Hematopoietic multipotent progenitor cell treated with erythropoietin and hydrocortisone succinate and interleukin-3 and kit ligand, for 4 days (in vitro differentiated cells): ENCODE measurements at regions not wholly inside any gene's neighbourhood (a gene's known extent, or its start where the extent isn't known, plus 50 kb on each side); places are given as distances from the start of the nearest gene placed in this dataset.
"Not testable (repeated sequence)": the region's sequence is repeated elsewhere in the genome, so short reads cannot be mapped to it uniquely, and the experiment has no call there.

ENCODE experiments used
- DNase-seq: peaks from one replicate; pipeline ENCODE4 v3.0.0-alpha.2; 2015

DNA sequence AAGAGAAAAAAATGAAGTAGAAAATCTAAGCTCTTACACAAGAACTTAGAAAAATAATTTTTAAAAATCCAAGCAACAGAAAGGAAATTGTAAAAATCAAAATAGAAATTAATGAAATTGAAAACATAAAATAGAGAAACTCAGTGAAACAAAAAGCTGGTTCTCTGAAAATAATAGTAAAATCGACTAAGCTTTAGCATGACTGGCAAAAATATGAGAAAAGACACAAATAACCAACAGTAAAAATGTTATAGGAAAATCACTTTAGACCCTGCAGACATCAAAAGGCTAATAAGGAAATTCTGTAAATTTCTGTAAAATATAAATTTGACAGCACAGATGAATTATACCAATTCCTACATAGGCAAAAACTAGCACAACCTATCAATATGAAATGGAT is 768.9 kb upstream of the LRRTM1 start:
- no peak for DNase-seq

DNA sequence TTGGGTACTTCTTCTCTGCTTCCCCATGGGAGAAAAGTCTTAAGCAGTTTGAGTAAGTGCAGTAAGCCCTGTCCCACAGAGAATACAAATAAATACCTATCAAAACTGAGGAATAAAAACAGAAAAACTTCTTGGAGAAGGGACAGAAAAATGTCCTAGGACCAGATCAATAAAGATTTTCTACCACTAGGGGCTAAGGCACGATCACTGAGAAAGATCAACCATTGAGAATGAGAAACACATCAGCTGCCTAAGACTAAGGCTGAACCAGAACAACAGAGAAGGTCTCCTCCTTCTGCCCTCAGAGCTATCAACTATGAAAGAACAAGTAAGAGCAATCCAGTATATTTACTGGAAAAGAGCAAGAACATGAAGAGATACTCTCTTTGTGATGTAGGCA is 763.6 kb upstream of the LRRTM1 start:
- no peak for DNase-seq

DNA sequence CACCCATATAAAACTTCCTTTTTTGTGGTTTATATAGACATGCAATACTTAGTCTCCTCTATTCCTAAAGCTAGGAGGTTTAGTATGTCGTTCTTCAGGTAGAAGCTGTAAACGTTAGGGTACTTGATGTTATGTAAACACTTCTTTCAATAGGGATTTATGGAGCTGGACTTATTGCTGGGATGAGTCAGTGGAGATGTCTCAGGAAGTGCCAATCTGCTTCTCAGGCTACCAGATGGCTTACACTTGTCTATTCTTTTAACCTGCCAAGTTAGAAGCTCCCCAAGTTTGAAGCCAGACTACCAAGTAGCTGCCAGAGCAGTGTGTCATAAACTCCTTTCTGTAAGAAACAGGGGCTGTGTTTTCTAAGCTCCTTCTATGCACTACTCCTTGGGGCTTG is 756.5 kb upstream of the LRRTM1 start:
- DNase-seq = no peak

DNA sequence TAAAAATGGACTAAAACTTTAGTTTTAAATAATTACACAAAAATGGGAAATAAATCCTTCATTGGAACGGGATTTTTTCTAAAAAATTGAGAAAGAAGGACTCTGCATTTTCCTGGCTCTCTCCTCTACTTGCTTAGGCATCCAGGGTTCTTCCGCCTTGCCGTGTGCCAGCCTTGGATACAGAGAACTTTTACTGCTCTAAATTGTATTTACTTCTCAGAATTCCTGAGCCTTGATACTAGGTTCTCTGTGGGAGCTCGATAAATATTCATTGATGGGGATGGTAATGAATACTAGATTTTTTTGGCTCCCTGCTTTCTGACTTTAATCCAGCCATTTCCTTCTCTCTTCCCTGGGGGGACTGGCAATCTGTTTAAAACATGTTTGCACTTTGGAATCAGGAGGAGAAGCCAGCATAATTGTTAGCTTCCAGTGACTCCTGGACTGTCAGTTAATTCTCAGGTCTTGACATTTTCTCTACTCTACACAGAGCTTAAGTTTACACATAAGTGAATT is 746.1 kb upstream of the LRRTM1 start:
- no peak for DNase-seq

DNA sequence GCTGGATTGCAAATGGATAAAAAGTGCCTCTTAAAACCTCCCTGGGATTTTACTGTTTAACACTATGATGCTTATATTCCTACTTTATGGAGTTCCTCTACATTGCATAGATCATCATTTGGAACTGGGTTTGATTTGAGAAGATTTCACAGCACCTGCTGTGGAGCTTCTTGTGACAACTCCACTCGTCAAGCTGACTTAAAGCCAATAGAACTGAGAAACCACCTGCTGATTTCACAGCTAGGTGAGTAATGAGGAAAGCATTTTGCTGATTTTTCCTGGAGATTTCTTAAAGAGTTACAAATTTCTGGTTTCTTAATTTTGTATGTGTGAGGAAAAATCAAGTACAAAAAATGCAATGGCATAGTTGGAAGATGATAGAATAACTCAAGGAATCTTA is 739.1 kb upstream of the LRRTM1 start:
- no peak for DNase-seq

DNA sequence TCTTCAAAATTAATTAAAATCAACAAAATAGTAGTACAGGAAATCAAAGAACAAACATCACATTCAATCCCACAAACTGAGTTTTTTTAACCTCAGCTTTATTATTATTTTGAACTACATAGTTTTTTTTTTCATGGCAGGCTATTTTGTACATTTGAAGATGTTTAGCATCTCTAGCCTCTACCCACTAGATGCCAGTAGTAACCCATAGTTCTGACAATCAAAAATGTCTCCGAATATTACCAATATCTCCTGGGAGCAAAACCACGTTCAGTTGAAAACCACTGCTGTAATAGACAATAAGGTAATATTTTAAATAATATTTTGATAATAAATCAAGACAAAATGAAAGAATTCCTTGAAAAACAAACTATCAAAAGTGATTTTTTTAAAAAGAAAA is 702.6 kb upstream of the LRRTM1 start:
- no peak for DNase-seq

DNA sequence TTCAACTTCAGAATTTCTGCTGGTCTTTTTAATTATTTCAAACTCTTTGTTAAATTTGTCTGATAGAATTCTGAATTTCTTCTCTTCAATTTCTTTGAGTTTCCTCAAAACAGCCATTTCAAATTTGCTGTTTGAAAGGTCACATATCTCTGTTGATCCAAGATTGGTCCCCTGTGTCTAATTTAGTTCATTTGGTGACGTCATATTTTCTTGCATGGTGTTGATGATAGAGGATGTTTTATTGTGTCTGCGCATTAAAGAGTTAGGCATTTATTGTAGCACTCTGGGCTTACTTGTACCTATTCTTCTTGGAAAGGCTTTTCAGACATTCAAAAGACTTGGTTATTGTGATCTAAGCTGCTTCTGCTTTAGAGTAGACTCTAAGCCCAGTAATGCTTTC is 698.4 kb upstream of the LRRTM1 start:
- no peak for DNase-seq

DNA sequence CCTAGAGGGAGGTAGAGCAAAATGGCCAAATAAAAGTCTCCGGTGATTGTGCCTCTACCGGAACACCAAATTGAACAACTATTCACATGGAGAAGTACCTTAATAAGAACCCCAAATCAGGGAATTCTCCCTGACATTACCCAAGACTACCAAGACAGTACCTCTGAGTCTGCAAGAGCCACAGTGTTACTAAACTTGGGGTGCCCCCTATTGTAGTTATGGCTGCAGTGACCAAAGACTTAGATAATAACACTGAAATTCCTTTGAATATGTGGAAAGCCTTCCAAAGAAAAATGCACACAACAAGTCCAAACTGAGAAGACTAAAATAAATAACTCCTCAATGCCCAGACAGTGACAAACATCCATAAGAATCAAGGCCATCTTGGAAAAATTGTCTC is 682.9 kb upstream of the LRRTM1 start:
- no peak for DNase-seq

DNA sequence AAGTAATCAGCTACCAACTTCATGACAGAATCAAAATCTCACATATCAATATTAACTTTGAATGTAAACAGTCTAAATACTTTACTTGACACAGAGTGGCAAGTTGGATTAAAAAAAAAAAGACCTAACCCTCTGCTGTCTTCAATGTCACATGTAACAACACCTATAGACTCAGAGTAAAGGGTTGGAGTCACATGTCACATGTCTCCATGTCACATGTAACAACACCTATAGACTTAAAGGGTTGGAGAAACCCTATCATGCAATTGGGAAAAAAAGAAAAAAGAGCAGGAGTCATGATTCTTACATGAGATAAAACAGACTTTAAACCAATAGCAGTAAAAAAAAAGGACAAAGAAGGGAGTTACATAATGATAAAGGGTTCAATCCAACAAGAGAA is 665.3 kb upstream of the LRRTM1 start:
- DNase-seq = no peak

DNA sequence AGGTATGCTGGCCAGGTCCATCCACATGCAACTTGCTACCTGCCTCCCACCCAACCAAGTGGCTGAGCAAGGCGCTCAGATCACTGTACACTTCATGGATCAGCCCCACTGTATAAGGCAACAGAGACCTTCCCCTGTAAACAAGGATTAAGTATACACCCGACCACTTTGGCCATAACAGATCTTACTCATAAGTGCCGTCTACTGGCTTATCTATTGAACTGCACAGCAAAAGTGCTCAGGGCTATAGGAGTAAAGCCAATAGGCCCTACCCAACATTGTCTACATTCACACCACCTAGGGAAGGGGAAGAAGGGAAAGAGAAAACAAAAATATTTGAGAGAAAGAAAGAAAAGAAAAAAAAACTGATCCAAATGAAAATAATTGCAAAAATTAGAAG is 663.9 kb upstream of the LRRTM1 start:
- no peak for DNase-seq

DNA sequence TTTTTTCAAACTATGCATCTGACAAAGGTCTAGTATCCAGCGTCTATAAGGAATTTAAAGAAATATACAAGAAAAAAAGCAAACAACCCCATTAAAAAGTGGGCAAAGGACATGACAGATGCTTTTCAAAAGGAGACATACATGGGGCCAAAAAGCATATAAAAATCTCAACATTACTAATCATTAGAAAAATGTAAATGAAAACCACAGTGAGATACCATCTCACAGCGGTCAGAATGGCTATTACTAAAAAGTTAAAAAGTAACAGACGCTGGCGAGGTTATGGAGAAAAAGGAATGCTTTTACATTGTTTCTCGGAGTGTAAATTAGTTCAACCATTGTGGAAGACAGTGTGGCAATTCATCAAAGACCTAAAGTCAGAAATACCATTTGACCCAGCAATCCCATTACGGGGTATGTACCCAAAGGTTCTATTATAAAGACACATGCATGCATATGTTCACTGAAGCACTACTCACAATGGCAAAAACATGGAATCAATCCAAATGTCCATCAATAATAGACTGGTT is 643.1 kb upstream of the LRRTM1 start:
- DNase-seq = no peak

DNA sequence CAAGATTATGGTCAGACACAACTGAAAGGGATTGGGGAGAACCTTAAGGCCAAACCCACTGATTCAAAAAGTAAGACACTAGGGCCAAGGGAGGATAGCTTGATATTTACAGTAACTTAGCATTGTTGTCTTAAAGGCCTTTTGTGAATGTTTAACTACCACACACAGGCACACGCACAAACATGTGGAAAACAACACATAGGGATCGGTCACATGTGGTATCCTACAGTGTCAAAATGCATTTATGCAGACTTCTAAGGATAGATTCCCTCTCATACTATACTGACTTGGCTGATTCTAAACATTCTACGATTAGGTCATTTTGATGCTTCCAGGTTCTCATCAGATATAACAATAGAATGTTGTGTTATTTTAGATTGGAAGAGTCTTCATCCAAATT is 638.9 kb upstream of the LRRTM1 start:
- no peak for DNase-seq

DNA sequence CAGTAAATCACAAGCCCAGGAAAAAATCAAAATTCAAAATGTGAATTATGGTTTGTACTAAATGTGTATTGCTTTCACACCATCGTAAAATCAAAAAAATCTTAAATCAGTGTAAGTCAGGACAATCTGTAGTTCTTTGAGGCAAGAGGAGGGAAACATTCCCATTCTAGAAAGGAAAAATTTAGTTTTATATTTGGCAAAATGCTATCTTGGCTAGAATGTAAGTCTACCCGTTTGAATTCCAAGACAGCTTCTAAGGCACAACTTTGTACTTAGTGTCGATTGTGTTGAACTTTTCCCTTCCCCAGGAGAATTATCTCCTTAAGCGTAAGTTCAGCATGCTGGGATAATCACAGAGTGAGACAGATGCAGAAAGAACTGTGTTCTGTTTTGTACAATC is 638.2 kb upstream of the LRRTM1 start:
- DNase-seq = no peak

DNA sequence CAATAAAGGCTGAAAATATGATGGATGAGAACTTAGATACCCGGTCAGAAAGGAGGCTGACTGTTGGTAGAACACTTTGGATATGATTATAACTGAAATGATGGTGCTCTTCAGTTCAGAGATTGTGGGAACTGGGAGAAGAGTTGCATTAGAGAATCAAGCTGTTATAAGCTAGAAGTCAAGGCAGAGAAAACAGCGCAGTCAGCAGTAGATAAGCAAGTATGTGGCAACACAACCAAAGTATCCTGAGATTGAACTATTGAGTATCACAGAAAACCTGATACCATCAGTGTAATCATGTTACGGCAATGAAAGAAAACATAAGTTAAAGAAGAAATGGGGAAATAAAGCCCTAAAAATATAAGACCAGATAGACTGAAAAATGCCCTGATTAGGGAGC is 633.9 kb upstream of the LRRTM1 start:
- no peak for DNase-seq

DNA sequence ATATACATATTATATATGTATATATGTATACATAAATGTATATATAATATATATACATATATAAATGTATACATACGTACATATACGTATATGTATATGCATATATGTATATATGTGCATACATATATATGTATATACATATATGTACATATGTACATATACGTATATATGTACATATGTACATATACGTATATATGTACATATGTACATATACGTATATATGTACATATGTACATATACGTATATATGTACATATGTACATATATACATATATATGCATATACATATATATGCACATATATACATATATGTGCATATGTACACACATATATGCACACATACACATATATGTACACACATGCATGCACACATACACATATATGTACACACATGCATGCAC is 627.3 kb upstream of the LRRTM1 start:
- not testable (repeated sequence) for DNase-seq

DNA sequence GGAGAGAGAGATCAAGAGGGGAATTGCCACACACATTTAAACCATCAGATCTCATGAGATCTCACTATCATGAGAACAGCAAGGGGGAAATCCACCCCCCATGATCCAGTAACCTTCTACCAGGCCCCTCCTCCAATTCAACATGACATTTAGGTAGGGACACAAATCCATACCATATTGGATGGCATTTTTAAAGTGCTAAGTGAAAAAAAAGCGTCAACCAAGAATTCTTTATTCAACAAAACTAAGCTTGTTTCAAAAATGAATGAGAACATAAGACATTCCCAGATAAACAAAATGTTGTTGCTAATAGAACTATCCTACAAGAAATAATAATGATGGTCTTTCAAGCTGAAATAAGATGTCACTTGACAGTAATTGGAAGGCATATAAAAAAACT is 626.2 kb upstream of the LRRTM1 start:
- DNase-seq = no peak

DNA sequence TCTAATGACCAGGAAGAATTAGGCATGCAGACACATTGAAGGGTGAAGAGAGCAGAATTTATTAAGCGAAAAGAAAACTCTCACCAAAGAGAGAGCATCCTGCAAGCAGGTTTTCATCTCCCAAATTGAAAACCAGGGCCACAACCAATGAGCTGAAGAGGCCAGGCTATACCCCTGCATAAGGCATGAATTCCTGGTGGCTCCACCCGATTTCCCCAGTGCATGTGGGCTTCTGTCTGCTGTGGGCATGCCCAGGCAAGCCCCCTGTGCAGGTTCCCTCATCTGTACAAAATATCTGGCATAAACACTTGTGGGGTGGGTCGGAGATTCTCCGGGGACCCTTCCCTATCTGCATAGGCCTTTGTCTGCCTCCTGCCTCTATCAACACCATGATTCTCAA is 621.6 kb upstream of the LRRTM1 start:
- no peak for DNase-seq

DNA sequence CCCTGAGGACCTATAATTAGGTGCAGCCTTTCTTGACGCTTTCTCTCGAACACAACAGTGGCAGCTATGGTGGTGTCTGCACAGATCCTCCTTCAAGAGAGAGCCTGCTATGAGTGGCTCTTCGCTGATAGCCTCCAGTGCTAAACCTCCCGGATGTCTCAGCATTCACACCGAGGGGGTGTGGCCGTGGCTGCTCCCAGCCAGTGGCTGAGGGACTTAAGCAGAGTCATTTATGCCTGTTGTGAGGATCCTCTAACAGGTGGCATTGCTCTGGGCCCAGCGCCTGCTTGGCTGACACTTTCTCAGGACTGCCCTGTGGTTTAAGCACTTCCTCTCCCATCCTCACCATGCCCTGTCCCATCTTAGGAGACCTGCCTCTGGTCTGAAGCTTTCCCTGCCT is 592.0 kb upstream of the LRRTM1 start:
- DNase-seq = no peak

DNA sequence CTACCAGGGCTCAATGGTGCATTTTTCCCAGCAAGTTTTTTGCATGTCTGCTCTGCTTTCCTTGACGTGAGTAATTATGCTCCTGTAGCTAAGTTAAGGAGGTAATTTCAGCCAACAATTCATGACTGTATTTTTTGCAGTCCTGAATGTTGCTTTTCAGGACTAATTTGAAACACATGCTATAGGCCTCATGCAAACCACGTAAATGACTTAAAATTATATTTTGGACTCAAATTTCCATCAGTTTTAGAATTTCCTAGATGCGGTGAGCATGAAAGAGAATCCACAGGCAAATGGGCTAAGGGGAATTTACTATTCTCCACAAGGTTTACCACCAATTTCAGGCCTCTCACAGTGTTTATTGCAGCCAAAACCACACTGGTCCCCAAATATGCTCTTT is 589.9 kb upstream of the LRRTM1 start:
- no peak for DNase-seq

DNA sequence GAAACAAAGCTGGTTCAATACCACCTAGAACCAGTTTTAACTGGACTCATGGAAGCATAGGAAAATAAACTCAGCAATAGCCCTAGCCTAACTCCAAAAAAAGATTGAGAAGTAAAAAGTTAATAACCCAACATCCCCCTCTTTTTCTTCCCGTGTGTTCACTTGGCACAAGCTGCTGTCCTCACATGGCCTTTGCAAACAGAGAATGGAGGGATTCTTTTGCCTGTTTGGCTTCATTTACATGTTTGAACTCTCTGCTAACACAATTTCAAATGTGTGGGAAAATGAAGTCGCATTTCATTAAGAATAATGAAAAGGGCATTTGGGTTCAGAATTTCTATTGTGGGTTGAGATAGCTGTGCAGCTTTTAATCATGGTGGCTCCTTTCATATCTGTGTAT is 589.2 kb upstream of the LRRTM1 start:
- no peak for DNase-seq

DNA sequence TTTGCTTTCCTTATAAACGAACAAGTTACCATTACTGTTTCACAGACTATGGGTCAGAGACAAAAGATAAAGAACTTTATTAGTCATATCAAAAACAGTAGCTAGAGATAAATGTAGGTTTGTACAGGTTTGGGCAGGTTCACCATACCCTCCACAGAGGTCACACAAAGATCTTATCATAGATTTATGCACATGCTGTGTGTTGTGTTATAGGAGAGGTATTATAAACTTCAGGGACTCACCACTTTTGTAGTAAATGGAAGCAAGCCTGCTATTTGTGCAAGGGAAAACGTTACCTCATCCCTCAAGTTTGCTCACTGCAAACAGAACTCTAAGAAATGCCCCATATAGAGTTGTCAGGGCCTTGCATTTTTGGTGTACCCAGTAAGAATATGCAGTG is 584.5 kb upstream of the LRRTM1 start:
- DNase-seq = no peak

DNA sequence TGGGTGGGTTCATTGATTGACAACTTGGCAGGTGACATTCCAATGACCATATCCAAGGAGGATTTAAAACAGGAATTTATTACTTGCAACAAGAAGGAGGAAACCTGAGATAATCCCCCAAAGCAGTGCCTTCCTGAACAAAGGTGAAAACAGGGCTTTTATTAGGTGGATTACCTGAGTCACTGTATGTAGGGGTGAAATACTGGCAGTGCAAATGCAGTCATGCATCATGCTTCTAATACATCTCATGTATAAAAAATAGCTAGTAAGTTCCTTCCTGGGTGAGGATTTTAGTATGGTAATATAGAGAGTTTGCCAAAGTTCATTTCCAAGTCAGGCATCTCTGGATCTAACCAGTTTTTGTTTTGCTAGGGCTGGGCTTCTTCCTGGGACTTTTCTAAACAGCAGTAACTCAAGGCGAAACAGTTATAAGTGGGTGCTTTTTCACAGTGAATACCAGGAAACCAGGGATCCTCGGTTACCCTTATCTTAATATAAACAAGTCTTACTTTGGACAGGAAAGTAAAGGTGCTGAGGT is 583.4 kb upstream of the LRRTM1 start:
- DNase-seq = no peak

DNA sequence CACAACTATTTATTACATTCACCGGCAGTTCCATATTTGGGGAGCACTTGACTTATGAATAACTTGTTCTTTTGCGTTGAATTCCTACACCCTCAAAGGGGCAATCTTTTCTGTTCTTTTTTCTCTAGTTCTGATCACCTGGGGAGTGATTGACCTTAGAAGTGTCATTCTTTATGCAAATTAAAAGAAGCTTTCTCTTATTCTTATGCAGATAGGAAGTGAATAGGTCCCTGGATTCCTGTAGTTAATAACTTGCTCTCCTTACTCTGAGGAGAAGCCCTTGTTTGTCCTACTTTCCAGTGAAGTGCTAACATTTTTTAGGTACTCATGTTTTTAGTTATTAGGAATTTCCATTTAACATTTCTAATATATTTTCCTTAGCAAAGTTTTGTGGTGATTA is 569.8 kb upstream of the LRRTM1 start:
- no peak for DNase-seq

DNA sequence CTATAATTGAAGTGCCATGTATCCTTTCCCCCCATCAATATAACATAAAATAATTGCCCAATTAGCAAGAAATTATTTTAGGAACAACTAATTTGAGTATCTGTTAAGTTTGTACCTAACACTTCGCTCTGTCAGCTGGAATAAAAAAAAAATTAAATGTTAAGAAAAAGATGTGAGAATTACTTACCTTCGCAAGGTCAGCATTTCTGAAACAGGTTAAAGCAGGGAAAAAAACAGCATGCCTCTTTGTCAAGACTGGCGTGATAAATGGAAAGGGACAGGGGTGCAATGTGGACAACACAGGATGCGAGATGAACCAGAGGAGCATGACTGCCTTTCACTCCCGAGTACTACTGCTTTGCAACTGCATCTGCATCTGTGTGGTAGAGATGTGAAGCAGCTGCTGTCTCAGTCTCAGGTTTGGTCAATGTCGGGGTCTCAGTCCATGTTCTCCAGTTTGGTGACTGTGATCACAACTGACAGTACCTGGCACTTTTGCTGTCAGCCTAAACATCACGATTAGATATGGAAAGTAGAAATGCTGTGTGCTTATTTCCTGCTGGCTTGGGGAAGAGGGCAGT is 565.4 kb upstream of the LRRTM1 start:
- no peak for DNase-seq

DNA sequence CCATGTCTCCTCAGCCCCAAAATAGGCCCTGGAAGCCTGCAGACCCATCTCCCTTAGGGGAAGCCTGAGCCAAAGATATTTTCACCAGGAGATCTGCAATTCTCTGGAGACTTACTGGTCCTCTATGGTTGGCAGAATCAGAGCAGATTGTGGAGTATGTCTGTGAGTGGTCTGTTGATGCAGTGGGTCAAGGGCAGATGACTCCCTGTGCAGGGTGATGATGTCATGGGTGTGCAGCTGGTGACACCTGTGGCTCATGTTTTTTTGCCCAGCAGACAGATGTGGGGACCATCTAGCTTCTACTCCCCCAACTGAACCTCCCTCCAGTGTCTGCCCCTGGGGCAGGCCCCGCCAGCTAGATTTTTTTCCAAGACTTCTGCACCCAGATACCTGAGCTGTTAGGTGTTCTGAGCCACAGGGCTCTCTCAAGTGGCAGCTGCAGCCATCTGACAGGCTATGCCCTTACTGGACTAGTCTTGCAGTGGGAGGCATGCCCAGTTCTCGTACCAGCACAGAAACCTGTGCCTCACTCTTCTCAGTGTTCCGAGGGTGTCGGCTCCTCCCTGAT is 558.7 kb upstream of the LRRTM1 start:
- DNase-seq = no peak
